Adrenal gland (tissue), 9 donors: ENCODE measurements at regions not wholly inside any gene's neighbourhood (a gene's known extent, or its start where the extent isn't known, plus 50 kb on each side); places are given as distances from the start of the nearest gene placed in this dataset.

Source experiments
- DNase-seq, 7 donors: peaks; one replicate each; pipeline ENCODE4 v3.0.0-alpha.2; 2019 to 2020
- H3K27ac ChIP-seq, 5 donors: fragments of 200-600 bp; sonication (generic) in 4 of 5; 1 replicate in 3 of 5; 2 replicates in 2 of 5; pipeline versions ENCODE4 v1.5.1 to v1.8.0; 2016 to 2020; ENCODE audit warnings: mild to moderate bottlenecking in 1 of 5
- H3K27me3 ChIP-seq: fragments of 200-600 bp; 2 replicates; pipeline ENCODE4 v1.8.0; 2021
- H3K36me3 ChIP-seq, 2 donors: fragments of 200-600 bp; replicated peaks in 1 of 2; 1 replicate in 1 of 2; 2 replicates in 1 of 2; pipeline versions ENCODE4 v1.5.1 to v1.8.0; 2018 to 2022
- H3K4me1 ChIP-seq, 2 donors: fragments of 200-600 bp; replicated peaks in 1 of 2; 1 replicate in 1 of 2; 2 replicates in 1 of 2; pipeline versions ENCODE4 v1.5.1 to v1.8.0; 2018 to 2021
- H3K4me3 ChIP-seq, 4 donors: fragments of 200-600 bp; sonication (generic) in 3 of 4; one replicate each; pipeline ENCODE4 v1.5.1; 2016 to 2018
- H3K9me3 ChIP-seq, 3 donors: fragments of 200-600 bp; sonication (generic) in 1 of 3; replicated peaks in 1 of 3; 1 replicate in 2 of 3; 2 replicates in 1 of 3; pipeline versions ENCODE4 v1.5.1 to v1.8.0; 2016 to 2021
- CTCF ChIP-seq, 6 experiments: fragments of 450-650 bp in 4 of 6; fragments of 200-600 bp in 2 of 6; sonication (generic) in 1 of 6; IDR thresholded peaks; 1 replicate in 5 of 6; 2 replicates in 1 of 6; pipeline versions ENCODE4 v1.5.1 to v1.8.0; 2016 to 2021; ENCODE audit warnings: antibody characterized with exemption in 6 of 6, mild to moderate bottlenecking in 2 of 6, moderate library complexity in 1 of 6
- POLR2A ChIP-seq, 2 donors: fragments of 450-650 bp; IDR thresholded peaks; one replicate each; pipeline ENCODE4 v1.6.1; 2017; ENCODE audit warnings: antibody characterized with exemption in 2 of 2, mild to moderate bottlenecking in 2 of 2, moderate library complexity in 1 of 2
- WGBS, 4 donors: extraction: QIAGEN DNeasy Blood & Tissue Kit in 2 of 4; methylation state at CpG; one replicate each; pipeline versions ENCODE4 v1.1.5 to v1.1.7; 2013 to 2017; 5-methylcytosine and 5-hydroxymethylcytosine counted together
- intact Hi-C, 2 donors: fragments of 100-400 bp; cut with DNase I; formaldehyde crosslinking; loops; one replicate each; pipeline versions ENCODE4 v1.14.1 to v1.15.0; 2022 to 2023
- donor health status: healthy with polysubstance abuse.
- donor health status: Bipolar disorder and iron deficiency.
- donor health status: DM: yes; HTN: yes; CAD: no.
- donor health status: DM: no; HTN: no; CAD: no.
- donor health status: DM: no; HTN: no; CAD: no.

- H3K36me3 ChIP-seq, result no peaks in the 10 kb centered on the region
- no peaks in the 10 kb centered on the region for H3K9me3 ChIP-seq
- no peak overlapping the region for H3K27ac ChIP-seq
- intact Hi-C loops, result no loop called here
- TF ChIP-seq POLR2A (IDR thresholded peaks at IDR 0.05) (no peak), CTCF (IDR thresholded peaks at IDR 0.05) (no peak)
- no peak for DNase-seq
- no peak overlapping the region for H3K4me3 ChIP-seq
- 64 to 71% (median 68%) methylated on average over 2 of the region's 2 CpGs for WGBS, 4 donors
- H3K27me3 ChIP-seq, result no peaks in the 10 kb centered on the region
- no peaks in the 10 kb centered on the region for H3K4me1 ChIP-seq
Observed at GRCh38 chr16:9316615-9317014, 225.2 kb downstream of the HAPSTR1 start.

- Histone ChIP-seq H3K27ac (no peak overlapping the region), H3K36me3 (no peaks in the 10 kb centered on the region)
- 56 to 68% (median 63%) methylated on average over 2 of the region's 2 CpGs for WGBS, 4 donors
Observed at GRCh38 chr16:9318764-9319163, 227.3 kb downstream of the HAPSTR1 start.

GRCh38 chr16:9322769-9323168, 231.3 kb downstream of the HAPSTR1 start:
- H3K9me3 ChIP-seq, result no peaks in the 10 kb centered on the region
- H3K27me3 ChIP-seq, result no peaks in the 10 kb centered on the region
- no peak for DNase-seq
- no peaks in the 10 kb centered on the region for H3K4me1 ChIP-seq
- H3K36me3 ChIP-seq, result no peaks in the 10 kb centered on the region
- no peak overlapping the region for H3K27ac ChIP-seq
- WGBS, 4 donors, result 71 to 87% (median 75%) methylated on average over 3 of the region's 3 CpGs
- no peak overlapping the region for H3K4me3 ChIP-seq
- TF ChIP-seq POLR2A (IDR thresholded peaks at IDR 0.05) (no peak), CTCF (IDR thresholded peaks at IDR 0.05) (no peak)
- intact Hi-C loops, result no loop called here

More at GRCh38 chr16:9318764-9319163, 227.3 kb downstream of the HAPSTR1 start:
- TF ChIP-seq CTCF (IDR thresholded peaks at IDR 0.05) (no peak), POLR2A (IDR thresholded peaks at IDR 0.05) (no peak)
- Histone ChIP-seq H3K9me3 (no peaks in the 10 kb centered on the region), H3K4me3 (no peak overlapping the region), H3K4me1 (no peaks in the 10 kb centered on the region), H3K27me3 (no peaks in the 10 kb centered on the region)
- DNase-seq, result no peak
- intact Hi-C loops, result no loop called here

GRCh38 chr16:9323170-9323569, 231.7 kb downstream of the HAPSTR1 start:
- TF ChIP-seq CTCF (IDR thresholded peaks at IDR 0.05) (no peak), POLR2A (IDR thresholded peaks at IDR 0.05) (no peak)
- no peak for DNase-seq
- Histone ChIP-seq H3K36me3 (no peaks in the 10 kb centered on the region), H3K4me1 (no peaks in the 10 kb centered on the region), H3K9me3 (no peaks in the 10 kb centered on the region), H3K27ac (no peak overlapping the region), H3K27me3 (no peaks in the 10 kb centered on the region), H3K4me3 (no peak overlapping the region)
- WGBS, 4 donors, result 55 to 71% (median 66%) methylated on average over 4 of the region's 4 CpGs
- intact Hi-C loops, result no loop called here
